Mucosa of gallbladder (tissue), 1 donor: ENCODE measurements at regions not wholly inside any gene's neighbourhood (a gene's known extent, or its start where the extent isn't known, plus 50 kb on each side); places are given as distances from the start of the nearest gene placed in this dataset.

ENCODE experiments used
- DNase-seq: peaks from one replicate; pipeline ENCODE4 v3.0.0-alpha.2; 2020; ENCODE audit warnings: low spot score
- donor health status: DM: no; HTN: no; CAD: no.

GRCh38 chr5:144831650-144832049 lies 661.0 kb downstream of the KCTD16 start:
- no peak for DNase-seq

DNA sequence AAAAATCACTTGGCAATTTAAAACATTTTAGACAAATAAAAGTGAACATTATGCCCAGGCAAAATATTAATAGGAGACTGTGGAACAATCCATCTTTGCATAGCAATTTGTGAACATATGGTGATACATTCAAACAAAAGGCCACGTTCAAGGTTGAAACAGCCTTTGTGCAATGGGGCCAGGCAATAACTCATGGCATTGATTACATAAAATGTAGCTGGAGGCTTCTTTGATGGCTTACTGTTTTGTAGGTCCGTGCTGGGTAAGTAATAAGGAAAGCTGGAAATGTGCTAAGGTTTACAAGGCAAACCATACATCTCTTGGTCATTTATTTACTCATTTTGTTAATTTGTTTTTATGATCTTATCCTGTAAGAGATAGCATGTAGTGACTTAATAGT lies 651.8 kb downstream of the KCTD16 start:
- no peak for DNase-seq

DNA sequence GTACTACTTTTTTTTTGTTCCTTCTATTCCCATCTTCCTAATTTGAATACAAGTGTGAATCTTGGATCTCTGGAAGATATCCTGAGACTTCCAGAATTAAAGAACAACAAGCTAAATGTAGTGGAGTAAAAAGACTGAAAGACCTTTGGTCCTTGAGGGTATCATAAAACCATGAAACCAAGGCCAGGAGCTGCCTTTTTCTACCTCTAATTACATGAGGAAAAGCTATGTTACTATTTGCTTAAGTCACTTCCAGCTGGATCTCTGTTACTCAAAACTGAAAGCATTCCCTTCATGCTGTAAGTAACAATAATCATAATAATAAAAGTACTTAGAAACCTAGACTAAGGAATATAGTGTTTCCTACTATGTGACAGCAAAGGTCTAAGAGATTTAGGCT lies 649.6 kb downstream of the KCTD16 start:
- no peak for DNase-seq

GRCh38 chr5:144815131-144815530 lies 644.5 kb downstream of the KCTD16 start:
- DNase-seq, result no peak

DNA sequence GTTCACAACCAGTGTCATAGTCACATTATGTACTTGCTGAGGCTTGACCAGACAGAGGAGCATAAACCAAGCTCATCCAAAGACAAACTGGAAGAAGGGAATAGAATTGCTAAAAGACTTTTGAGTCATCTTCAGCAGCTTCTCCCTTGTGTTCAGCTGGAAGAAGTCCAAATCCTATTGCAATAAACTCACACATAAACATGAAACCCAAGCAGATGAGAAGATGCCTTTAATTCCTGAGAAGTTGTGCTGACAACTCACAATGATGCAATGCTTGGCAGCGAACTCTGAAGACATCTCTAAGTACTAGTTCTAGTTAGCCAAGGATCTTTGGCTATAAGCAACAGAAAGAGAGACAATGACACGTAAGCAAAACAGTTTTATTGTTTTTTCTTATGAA lies 642.1 kb downstream of the KCTD16 start:
- DNase-seq, result peak; percentile 37

- DNase-seq, result no peak
These were observed 629.5 kb downstream of the KCTD16 start for GRCh38 chr5:144800169-144800568.

GRCh38 chr5:144798595-144798994 lies 627.9 kb downstream of the KCTD16 start:
- DNase-seq, result no peak

GRCh38 chr5:144794922-144795321 lies 624.2 kb downstream of the KCTD16 start:
- DNase-seq, result no peak

DNA sequence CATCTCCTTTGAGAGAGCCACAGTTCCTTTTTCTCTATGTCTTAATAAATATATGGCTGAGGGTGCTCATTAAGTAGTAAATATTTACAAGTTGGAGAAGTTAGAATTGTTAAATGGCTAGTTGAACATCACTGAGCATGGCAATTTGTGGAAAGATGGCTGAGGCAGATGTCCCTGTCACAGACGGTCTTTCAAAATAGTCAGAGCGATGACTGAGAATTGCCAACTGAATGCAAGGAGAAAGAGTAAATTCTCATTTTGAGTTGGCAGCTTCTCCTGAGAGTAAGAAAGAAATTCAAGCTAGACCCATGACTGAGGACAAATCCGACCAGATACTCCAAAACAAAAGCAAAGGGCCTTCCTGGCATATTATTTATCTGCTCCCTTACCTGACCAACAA lies 617.9 kb downstream of the KCTD16 start:
- DNase-seq, result no peak

GRCh38 chr5:144788046-144788445 lies 617.4 kb downstream of the KCTD16 start:
- DNase-seq, result no peak

DNA sequence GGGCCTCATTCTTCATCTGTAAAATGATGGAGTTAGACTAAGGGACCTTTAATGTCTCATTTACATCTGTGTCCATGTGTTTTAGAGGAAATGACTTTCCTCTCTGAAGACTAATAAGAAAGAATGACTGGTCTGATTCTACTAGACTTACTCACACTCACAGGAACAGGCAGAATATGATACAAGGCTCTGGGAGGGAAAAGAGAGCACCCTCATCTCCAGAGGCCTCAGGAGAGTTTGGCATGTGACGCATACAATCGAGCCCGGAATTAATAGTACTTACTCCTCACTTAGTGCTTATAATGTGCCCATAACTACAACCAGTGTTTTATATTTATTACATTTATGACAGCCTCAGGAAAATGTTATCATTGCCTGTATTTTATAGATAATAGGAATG lies 608.7 kb downstream of the KCTD16 start:
- no peak for DNase-seq

DNA sequence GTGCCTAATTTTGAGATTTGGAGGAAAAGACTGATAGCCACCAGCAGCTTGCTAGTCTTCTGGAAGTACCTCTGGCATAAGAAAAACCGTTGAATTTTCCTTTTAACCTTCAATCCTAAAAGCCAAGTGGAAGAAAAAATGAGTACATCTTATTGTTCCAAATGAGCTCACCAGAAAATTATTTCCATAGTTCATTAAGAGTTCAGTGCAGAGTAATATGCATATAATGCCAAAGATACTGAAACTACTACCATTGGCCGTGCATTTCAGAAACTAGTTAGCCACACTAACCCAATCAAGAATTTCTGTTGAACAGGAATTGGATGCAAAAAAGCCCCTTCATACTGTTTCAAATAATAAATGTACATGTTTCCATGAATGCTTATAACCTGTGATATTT lies 607.9 kb downstream of the KCTD16 start:
- no peak for DNase-seq

DNA sequence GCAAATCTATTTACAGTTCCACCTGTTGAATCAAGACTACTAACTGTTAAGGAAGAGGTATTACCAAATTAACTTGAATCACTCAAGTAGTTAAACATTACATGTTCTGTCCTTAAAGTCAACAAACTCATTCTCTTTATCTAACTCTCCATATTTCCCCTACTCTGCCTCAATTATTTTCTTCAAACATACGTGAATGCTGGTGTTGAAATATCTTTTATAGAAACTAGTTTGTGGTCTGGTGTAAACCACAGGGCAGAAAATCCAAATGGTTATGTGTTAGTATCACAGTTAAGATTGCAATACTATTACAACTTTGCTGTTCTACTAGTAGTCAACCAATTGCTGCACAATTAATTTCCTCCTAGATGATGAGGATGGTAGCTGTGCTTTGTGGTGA lies 603.5 kb downstream of the KCTD16 start:
- DNase-seq, result no peak

- DNase-seq, result no peak
These were observed 603.0 kb downstream of the KCTD16 start for GRCh38 chr5:144773628-144774027.

DNA sequence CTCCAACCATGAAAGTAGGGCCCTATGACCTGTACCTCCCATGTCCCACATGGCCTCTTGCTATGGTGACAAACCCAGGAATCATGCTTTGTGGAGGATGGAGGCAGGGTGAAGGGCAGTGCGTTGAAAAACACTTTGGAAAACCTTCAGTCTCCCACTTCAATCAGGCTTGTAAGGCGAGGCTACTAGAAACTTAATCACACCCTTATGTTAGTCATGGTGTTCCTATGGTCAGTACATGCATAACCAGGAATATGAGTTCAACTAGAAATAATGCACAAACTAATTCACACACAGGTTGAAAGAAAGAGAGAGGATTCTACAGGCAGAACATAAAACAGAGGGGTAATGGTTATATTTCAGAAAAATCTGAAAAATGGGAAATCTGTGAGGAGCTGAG lies 601.1 kb downstream of the KCTD16 start:
- DNase-seq, result no peak

- DNase-seq, result no peak
These were observed 571.7 kb downstream of the KCTD16 start for GRCh38 chr5:144742361-144742760.

GRCh38 chr5:144731786-144732185 lies 561.1 kb downstream of the KCTD16 start:
- no peak for DNase-seq

DNA sequence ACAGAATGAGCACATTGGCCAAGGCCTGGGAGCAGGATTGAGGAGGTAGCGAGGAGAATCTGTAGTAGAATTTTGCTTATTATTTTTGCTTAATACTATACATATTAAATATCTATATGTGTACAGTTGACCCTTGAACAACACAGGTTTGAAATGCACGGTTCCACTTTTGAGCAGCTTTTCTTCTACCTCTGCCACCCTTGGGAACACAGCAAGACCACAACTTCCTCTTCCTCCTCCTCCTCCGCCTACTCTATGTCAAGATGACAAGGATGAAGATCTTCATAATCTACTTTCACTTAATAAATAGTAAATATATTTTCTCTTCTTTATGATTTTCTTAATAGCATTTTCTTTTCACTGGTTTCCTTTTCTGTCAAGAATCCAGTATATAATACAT lies 541.4 kb downstream of the KCTD16 start:
- DNase-seq, result no peak

DNA sequence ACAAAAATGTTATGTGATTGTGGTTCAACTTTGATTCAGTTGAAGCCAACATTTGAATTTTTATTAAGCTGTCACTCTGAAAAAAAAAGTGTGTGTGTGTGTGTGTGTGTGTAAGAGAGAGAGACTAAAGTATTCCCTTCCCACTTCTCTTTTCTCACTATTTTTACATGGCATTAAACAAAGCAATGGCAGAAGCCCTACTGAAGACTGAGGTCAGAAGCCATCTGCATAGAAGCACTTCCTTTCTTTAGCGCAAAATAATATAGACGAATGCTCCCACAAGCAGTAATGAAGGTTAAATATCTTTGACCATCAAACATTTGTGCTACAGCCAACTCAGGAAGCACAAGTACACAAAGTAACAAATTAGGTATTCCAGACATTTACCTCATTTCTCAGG lies 540.5 kb downstream of the KCTD16 start:
- DNase-seq, result no peak

- no peak for DNase-seq
These were observed 540.0 kb downstream of the KCTD16 start for GRCh38 chr5:144710637-144711036.

- no peak for DNase-seq
These were observed 533.1 kb downstream of the KCTD16 start for GRCh38 chr5:144703776-144704175.

DNA sequence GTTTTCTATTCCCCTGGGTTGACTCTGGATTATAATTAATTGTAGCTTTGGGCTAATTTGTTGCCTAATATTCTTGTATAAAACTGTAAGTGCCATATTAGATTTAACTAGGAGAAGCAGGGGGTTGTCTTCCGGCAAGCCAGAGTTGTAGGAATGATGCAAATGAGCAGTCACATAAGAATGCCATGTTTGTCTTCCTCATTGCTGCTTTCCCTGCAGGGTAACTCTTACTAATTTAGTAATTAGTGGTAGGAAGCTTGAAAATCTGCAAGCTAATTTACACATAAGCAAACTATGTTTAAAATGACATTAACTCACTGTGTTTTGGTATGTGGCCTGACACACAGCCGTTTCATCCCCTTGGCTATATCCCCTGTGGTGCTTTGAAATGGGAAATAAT lies 527.8 kb downstream of the KCTD16 start:
- DNase-seq, result no peak

- no peak for DNase-seq
These were observed 527.2 kb downstream of the KCTD16 start for GRCh38 chr5:144697847-144698262.

DNA sequence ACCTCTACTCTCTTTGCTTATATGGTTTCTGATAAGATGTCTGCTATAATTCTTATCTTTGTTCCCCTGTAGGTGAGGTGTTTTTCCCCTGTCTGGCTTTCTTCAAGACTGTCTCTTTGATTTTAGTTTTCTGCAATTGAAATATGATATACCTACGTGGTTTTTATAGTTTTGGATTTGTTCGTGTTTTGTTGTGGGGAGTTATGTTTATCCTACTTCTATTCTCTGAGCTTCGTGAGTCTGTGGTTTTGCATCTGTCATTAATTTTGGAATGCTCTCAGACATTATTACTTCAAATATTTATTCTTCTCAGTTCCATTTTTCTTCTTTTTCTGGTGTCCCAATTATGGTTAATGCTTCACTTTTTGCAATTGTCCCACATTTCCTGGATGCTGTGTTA lies 521.3 kb downstream of the KCTD16 start:
- DNase-seq, result no peak

DNA sequence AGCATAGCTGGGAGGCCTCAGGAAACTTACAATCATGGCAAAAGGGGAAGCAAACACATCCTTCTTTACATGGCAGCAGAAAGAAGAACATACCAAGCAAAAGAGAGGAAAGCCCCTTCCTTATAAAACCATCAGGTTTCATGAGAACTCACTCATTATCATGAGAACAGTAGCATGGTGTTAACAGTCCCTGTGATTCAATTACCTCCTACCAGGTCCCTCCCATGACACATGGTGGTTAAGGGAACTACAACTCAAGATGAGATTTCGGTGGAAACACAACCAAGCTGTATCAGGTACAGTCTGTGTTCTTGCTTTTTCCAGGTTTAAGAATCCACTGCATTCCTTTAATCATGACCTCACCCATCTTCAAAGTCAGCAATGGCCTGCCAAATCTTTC lies 514.2 kb downstream of the KCTD16 start:
- no peak for DNase-seq
